Spinal cord (tissue), 9 donors: ENCODE measurements at regions not wholly inside any gene's neighbourhood (a gene's known extent, or its start where the extent isn't known, plus 50 kb on each side); places are given as distances from the start of the nearest gene placed in this dataset.
"Not testable (repeated sequence)": the region's sequence is repeated elsewhere in the genome, so short reads cannot be mapped to it uniquely, and the experiment has no call there.

ENCODE experiments used
- DNase-seq, 6 donors: peaks; one replicate each; pipeline versions ENCODE4 v3.0.0 to v3.0.0-alpha.2; 2013 to 2015; ENCODE audit warnings: low spot score in 6 of 6, low read depth in 4 of 6
- H3K27ac ChIP-seq: one replicate; pipeline ENCODE4 v1.5.1; 2013; ENCODE audit warnings: low read depth, low read length, control low read depth
- H3K27me3 ChIP-seq: one replicate; pipeline ENCODE4 v1.6.1; 2013; ENCODE audit warnings: low read length; ENCODE audit not compliant: control insufficient read depth, insufficient read depth
- H3K36me3 ChIP-seq: one replicate; pipeline ENCODE4 v1.6.1; 2013; ENCODE audit warnings: low read length; ENCODE audit not compliant: control insufficient read depth, insufficient read depth
- H3K4me1 ChIP-seq: one replicate; pipeline ENCODE4 v1.6.1; 2013; ENCODE audit warnings: low read length; ENCODE audit not compliant: control insufficient read depth, insufficient read depth
- H3K4me3 ChIP-seq: one replicate; pipeline ENCODE4 v1.5.1; 2013; ENCODE audit warnings: low read depth, low read length, control low read depth
- H3K9me3 ChIP-seq: one replicate; pipeline ENCODE4 v1.6.1; 2013; ENCODE audit warnings: low read length; ENCODE audit not compliant: control insufficient read depth, insufficient read depth
- WGBS: methylation state at CpG from one replicate; pipeline ENCODE4 v1.1.5; 2013; ENCODE audit warnings: missing lambda C conversion rate; ENCODE audit not compliant: insufficient coverage; 5-methylcytosine and 5-hydroxymethylcytosine counted together
- donor health status: healthy.

DNA sequence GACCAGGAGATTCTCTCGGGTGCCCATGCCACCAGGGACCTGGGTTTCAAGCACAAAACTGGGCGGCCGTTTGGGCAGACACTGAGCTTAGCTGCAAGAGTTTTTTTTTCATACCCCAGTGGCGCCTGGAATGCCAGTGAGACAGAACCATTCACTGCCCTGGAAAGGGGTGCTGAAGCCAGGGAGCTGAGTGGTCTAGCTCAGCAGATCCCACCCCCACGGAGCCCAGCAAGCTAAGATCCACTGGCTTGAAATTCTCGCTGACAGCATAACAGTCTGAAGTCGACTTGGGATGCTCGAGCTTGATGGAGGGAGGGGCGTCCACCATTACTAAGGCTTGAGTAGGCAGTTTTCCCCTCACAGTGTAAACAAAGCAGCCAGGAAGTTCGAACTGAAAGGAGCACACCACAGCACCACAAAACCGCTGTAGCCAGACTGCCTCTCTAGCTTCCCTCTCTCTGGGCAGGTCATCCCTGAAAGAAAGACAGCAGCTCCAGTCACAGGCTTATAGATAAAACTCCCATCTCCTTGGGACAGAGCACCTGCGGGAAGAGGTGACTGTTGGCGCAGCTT is 157.7 kb downstream of the GIPC2 start:
- H3K9me3 ChIP-seq: not testable (repeated sequence)

DNA sequence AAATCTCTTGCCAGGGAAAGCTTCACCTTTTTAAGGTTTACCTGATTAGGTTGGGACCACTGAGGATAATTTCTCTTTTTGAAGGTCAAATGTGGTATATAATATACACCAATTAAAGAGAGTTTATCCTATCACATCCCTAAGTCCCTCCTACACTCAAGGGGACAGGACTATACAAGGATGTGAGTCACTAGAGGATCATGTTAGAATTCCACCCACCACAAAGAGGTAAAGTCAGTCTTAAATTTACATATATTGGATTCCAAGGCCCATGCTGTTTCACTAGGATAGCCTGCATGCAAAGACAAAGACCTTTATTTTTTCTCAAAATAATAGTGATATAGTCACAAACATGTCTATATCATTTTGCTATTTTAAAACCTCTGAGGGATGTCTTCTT is 164.4 kb downstream of the GIPC2 start:
- Histone ChIP-seq H3K4me1 (no peaks in the 10 kb centered on the region), H3K27me3 (no peaks in the 10 kb centered on the region), H3K36me3 (no peaks in the 10 kb centered on the region), H3K27ac (no peak overlapping the region), H3K4me3 (no peak overlapping the region), H3K9me3 (peaks cover 2% of the 10 kb centered on the region)
- no peak for DNase-seq

More for the DNA sequence above, 157.7 kb downstream of the GIPC2 start:
- H3K36me3 ChIP-seq, H3K27ac ChIP-seq, DNase-seq, H3K4me3 ChIP-seq, H3K4me1 ChIP-seq, H3K27me3 ChIP-seq: not testable (repeated sequence)
- WGBS: 82% methylated on average over 12 of the region's 13 CpGs

DNA sequence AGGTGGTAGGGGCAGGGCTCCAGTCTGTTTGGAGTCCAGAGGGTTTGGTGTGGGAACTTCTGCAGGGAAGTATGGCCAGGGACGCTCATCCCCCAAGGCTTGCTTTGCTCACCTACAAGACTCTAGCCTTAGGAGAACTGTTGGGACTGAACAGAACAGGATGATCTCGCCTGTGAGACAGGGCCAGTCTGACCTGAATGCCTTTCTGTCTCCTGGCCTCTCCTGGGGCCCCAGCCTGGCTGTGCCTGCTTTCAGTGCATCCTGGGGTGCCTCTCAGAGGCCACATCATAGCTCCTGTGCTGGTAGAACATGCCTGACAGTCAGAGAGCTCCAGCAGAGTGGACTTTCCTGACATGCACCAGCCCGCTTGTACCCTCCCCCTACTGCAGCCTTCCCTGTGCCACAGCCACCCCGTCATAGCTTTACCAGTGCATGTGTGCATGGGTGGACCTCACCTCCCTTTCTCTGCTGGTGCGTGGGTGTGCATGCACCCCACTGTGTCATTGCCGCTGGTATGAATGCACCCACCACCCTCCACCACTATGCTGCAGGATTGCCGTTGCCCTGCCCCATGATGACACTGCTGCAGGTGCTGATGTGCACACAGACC is 165.8 kb downstream of the GIPC2 start:
- H3K36me3 ChIP-seq: no peaks in the 10 kb centered on the region
- no peak overlapping the region for H3K4me3 ChIP-seq
- H3K27ac ChIP-seq: no peak overlapping the region
- peaks cover 2% of the 10 kb centered on the region for H3K9me3 ChIP-seq
- no peaks in the 10 kb centered on the region for H3K27me3 ChIP-seq
- WGBS: 91% methylated on average over 6 of the region's 7 CpGs
- DNase-seq: no peak
- H3K4me1 ChIP-seq: no peaks in the 10 kb centered on the region

GRCh38 chr1:78214334-78214733 is 168.6 kb downstream of the GIPC2 start:
- no peaks in the 10 kb centered on the region for H3K27me3 ChIP-seq
- peaks cover 2% of the 10 kb centered on the region for H3K9me3 ChIP-seq
- H3K36me3 ChIP-seq: no peaks in the 10 kb centered on the region
- H3K27ac ChIP-seq: no peak overlapping the region
- no peaks in the 10 kb centered on the region for H3K4me1 ChIP-seq
- no peak for DNase-seq
- no peak overlapping the region for H3K4me3 ChIP-seq
- 92% methylated on average over 4 of the region's 4 CpGs for WGBS

DNA sequence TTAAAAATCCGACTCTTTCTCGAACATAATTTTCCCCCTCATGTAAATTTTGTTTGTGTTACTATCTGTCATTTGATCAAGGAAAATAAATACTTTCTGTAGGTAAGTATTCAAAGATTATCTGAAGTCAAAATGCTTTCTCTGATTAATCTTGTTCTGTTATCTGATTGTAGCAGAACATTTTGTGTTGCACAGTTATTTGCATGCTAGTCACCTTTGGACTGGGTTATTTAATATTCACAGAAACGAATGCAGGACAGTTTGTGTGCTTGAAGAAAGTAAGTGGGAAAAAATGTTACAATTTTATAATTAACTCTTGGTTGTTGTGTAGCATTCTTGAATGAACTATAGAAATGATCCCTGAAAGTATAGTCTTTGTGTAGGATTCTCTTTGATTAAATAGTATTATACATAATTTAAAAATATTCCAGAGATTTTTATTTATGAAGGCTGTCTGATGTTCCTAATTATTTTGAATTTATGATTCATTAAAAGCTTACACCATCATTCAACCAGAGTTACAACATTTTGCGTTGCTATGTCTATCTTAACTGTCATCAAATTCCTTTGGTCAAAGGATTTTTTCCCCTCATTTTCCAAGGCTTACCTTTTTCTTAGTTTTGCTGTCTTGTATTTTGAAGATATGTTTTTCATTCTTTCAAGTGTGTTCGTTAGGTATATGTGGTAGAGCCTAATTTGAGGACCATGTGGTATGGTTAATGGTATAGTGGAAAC is 176.6 kb downstream of the GIPC2 start:
- 100% methylated on average over 1 of the region's 5 CpGs for WGBS
- Histone ChIP-seq H3K4me3 (no peak overlapping the region), H3K4me1 (no peaks in the 10 kb centered on the region), H3K27ac (no peak overlapping the region), H3K27me3 (no peaks in the 10 kb centered on the region), H3K9me3 (no peaks in the 10 kb centered on the region), H3K36me3 (no peaks in the 10 kb centered on the region)
- DNase-seq: no peak

GRCh38 chr1:78222960-78223358 is 177.2 kb downstream of the GIPC2 start:
- no peak overlapping the region for H3K27ac ChIP-seq
- H3K4me3 ChIP-seq: no peak overlapping the region
- DNase-seq: no peak
- no peaks in the 10 kb centered on the region for H3K27me3 ChIP-seq
- H3K4me1 ChIP-seq: no peaks in the 10 kb centered on the region
- no peaks in the 10 kb centered on the region for H3K9me3 ChIP-seq
- H3K36me3 ChIP-seq: no peaks in the 10 kb centered on the region

GRCh38 chr1:78223417-78224215 is 177.8 kb downstream of the GIPC2 start:
- H3K27me3 ChIP-seq: no peaks in the 10 kb centered on the region
- no peaks in the 10 kb centered on the region for H3K36me3 ChIP-seq
- no peak overlapping the region for H3K4me3 ChIP-seq
- H3K9me3 ChIP-seq: no peaks in the 10 kb centered on the region
- no peaks in the 10 kb centered on the region for H3K4me1 ChIP-seq
- no peak overlapping the region for H3K27ac ChIP-seq
- 81% methylated on average over 5 of the region's 6 CpGs for WGBS
- DNase-seq: no peak

DNA sequence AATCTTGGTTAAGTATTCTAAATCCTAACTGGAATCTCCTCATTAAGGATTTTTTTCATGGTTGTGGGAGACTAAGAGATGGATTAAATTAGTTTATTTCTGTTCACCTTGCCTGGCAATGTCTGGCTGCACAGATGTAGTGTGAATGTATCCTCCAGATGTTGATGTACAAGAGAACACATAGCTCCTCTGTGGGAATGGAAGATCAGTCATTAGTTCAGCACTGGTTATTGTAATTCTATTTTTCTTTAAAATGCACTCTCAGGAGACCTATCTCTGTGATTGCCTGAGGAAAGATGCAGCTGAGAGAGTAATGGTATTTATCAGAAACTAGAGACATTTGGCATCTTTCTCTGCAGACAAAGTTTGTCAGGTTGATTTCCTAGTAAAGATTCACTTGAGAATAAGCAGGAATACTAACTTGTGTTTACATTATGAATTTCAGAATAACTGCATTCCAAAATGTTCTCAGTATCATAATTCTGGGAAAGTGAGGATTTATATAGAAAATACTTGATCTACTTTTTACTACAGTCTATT is 178.6 kb downstream of the GIPC2 start:
- peak in 1 of 6 donors; percentile 81 for DNase-seq

DNA sequence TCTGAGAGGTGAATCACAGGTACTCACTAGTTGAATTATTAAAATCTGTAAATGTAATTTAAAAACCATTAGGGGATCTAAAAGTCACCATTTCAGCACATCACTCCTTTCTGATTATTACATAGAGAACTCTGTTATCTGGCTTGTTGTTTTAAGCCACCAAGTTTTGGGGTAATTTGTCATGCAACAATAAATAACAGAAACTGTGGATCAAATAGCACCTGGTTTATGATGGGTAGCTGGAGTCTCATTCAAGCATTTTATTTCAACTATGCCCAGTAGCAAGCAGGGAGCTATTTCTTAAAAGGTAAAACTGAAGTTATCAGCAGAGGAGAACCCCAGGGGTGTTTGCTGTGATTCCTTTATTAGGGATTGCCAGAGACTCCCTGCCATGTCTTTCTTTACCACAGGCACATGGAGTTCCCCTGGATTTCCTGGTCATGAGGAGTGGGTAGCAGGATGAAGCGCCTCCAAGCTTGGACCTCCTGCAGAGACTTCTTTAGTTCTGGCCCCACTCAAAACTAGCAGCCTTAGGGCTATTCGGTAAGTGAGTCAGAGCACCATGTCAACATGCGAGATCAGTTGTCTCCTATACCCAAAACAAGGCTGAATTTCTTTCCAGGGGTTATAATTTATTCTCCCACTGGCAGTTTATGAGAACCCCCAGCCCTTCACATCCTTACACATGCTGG is 179.2 kb downstream of the GIPC2 start:
- WGBS: 32% methylated on average over 2 of the region's 3 CpGs
- Histone ChIP-seq H3K36me3 (no peaks in the 10 kb centered on the region), H3K4me3 (no peak overlapping the region), H3K9me3 (no peaks in the 10 kb centered on the region), H3K27ac (no peak overlapping the region), H3K4me1 (no peaks in the 10 kb centered on the region), H3K27me3 (no peaks in the 10 kb centered on the region)
- DNase-seq: peak in 1 of 6 donors; percentile 58

More for the DNA sequence above, 178.6 kb downstream of the GIPC2 start:
- Histone ChIP-seq H3K27ac (no peak overlapping the region), H3K36me3 (no peaks in the 10 kb centered on the region), H3K4me3 (no peak overlapping the region), H3K4me1 (no peaks in the 10 kb centered on the region), H3K9me3 (no peaks in the 10 kb centered on the region), H3K27me3 (no peaks in the 10 kb centered on the region)
